Stimulated activated naive CD8-positive, alpha-beta T cell treated with anti-CD3 and anti-CD28 coated beads, Interleukin-15, Interleukin-2, amounts not matched to agents 100 U/mL and 50 U/mL, for 24 hours (primary cell): ENCODE measurements at regions not wholly inside any gene's neighbourhood (a gene's known extent, or its start where the extent isn't known, plus 50 kb on each side); places are given as distances from the start of the nearest gene placed in this dataset.
"Not testable (repeated sequence)": the region's sequence is repeated elsewhere in the genome, so short reads cannot be mapped to it uniquely, and the experiment has no call there.

ENCODE experiments used
- ATAC-seq: fragments of 150-1000 bp; cut with Tn5 transposase; one replicate; pipeline ENCODE4 v1.10.0; 2021
- DNase-seq: peaks from one replicate; pipeline ENCODE4 v3.0.0; 2021

- not testable (repeated sequence) for DNase-seq, ATAC-seq
These were observed 63.8 kb downstream of the PLXNA1 start for GRCh38 chr3:127046690-127047089.

- ATAC-seq: no peak
- DNase-seq: no peak
These were observed 66.5 kb downstream of the PLXNA1 start for GRCh38 chr3:127049393-127049792.

DNA sequence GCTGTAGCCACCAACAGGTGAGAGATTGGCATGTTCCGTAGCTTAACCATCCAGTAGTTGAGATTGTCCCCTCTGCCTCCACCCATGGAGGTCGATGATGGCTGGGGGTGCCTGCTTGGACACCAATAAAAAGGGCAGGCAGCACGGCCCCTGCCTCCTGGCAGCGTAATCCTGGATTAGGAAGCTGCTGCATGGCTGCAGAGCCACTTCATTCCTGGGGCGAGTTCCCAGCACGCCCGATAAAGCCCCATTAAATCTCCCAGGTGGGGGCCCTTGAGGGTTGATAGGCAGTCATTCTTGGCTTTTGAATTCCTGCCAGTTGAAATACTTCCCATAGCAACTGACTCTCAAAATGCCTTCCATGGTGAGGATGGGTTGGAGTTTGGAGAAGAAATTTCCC lies 67.8 kb downstream of the PLXNA1 start:
- no peak for DNase-seq
- ATAC-seq: no peak

GRCh38 chr3:127052121-127052561 lies 69.2 kb downstream of the PLXNA1 start:
- ATAC-seq (peak; percentile 9), DNase-seq (no peak)

DNA sequence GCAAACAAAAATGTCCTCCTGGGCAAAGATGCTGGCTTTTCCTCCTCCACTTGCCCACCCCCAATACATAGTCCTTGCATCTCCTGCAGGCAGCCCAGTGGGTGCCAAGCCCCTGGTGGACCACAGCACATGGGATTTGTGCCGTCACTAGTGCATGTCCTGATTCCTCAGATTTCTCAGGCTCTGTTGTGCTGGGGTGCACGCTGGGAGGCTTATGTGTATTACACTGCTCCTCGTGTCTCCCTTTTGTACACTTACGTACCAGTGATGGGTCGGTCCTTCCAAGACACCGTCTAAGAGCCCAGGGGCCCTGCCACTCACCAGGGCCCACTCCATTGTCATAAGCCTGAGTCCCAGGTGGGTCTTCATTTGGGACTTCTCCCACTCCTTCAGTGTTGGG lies 70.1 kb downstream of the PLXNA1 start:
- DNase-seq (no peak), ATAC-seq (no peak)

GRCh38 chr3:127053450-127053849 lies 70.5 kb downstream of the PLXNA1 start:
- no peak for DNase-seq
- no peak for ATAC-seq

- ATAC-seq (no peak), DNase-seq (no peak)
These were observed 71.1 kb downstream of the PLXNA1 start for GRCh38 chr3:127053979-127054378.

DNA sequence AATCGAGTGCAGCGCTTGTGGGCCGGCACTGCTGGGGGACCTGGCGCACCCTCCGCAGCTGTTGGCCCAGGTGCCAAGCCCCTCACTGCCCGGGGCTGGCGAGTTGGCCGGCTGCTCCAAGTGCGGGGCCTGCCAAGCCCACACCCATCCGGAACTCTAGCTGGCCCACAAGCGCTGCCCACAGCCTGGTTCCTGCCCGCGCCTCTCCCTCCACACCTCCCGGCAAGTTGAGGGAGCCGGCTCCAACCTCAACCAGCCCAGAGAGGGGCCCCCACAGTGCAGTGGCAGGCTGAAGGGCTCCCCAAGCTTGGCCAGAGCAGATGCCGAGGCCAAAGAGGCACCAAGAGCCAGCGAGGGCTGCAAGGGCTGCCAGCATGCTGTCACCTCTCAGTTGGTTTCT lies 73.4 kb downstream of the PLXNA1 start:
- no peak for ATAC-seq

GRCh38 chr3:127056976-127057375 lies 74.1 kb downstream of the PLXNA1 start:
- no peak for ATAC-seq
- no peak for DNase-seq

More for the DNA sequence above, 73.4 kb downstream of the PLXNA1 start:
- no peak for DNase-seq

- ATAC-seq: no peak
- no peak for DNase-seq
These were observed 76.2 kb downstream of the PLXNA1 start for GRCh38 chr3:127059072-127059471.

DNA sequence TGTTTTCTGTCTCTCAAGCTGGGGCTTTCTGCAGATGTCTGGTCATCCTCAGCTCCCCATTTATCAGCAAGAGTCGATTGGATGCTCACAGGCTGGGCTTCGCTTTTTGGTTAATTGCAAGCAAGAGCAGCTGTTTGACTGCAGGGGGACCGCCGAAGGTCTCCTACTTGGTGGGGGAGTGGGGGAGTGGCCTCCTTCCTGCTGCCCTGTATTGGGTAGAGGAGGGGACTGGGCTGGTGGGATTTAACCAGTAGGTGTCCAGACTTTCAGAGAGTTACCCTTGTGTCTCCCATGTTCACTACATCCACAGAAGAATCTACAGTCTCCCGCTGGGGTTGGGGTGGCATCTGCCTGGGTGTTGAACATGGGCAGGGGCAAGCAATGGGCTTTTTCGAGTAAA lies 78.7 kb downstream of the PLXNA1 start:
- DNase-seq (no peak), ATAC-seq (no peak)

GRCh38 chr3:127062926-127063325 lies 80.0 kb downstream of the PLXNA1 start:
- ATAC-seq (no peak), DNase-seq (no peak)

GRCh38 chr3:127063916-127064315 lies 81.0 kb downstream of the PLXNA1 start:
- ATAC-seq (no peak), DNase-seq (no peak)

- ATAC-seq (no peak), DNase-seq (no peak)
These were observed 81.6 kb downstream of the PLXNA1 start for GRCh38 chr3:127064391-127065137.

DNA sequence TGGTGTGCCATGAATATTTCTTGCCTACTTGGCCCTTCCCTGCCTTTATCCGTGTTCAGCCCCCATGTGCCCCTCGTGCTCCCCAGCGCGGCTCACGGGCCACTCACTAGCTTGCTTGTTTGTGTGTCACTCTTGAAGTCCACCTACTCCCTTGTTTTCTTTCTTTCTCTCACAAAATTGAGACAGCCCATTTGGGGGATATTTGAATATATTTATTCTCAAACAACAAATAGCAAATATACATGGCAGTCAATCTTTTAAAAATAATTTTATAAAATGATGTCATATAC lies 82.2 kb downstream of the PLXNA1 start:
- DNase-seq: no peak
- no peak for ATAC-seq

DNA sequence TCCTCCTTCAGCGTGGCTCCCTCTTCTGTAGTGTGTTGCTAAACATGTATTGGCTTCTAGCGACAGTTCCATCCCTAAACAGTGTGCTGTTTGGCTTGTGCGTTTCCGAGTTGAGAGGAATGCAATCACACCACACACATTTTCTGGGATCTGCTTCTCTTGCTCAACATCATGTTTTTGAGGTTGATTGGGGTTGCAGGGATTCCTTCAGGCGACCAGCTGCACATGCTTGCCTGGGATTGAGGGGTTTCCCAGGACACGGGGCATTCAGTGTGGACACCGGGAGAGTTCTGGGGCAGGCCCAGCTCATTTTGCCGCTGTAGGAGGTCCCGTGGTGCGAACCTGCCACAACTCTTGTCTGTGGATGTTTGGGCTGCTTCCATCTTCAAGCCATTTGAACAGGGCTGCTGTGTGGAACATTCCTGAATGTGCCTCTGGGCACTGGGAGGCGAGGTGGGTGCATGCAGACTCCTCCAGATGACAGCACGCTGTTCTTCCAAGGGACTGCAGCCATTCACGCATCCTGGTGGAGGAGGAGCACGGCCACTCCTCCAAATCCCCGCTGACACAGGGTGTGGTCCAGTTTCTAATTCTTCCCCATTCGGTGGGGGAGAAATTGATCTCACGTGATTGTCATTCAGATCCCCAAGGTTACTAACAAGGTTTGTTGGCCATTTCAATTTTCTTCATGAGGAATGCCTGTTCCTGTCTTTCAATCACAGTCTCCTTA lies 82.8 kb downstream of the PLXNA1 start:
- DNase-seq: no peak
- ATAC-seq: no peak

DNA sequence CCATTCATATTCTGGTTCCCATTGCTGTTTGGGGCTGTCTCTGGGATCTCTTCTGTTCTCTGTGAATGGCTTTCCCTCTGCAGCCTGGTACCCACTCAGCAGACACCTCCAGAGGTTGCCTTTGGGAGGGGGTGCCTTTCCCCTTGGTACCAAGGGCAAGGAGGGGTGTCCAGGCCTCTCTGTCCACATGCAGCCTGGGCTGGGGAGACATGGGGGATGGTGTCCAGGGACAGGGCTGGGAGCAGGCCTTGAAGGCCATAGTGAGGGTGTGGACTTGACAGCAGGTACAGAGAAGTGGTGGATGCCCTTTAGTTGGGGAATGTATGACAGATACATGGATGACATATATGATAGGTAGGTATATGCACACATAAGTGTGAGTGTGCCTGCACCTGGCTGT lies 83.7 kb downstream of the PLXNA1 start:
- no peak for ATAC-seq

DNA sequence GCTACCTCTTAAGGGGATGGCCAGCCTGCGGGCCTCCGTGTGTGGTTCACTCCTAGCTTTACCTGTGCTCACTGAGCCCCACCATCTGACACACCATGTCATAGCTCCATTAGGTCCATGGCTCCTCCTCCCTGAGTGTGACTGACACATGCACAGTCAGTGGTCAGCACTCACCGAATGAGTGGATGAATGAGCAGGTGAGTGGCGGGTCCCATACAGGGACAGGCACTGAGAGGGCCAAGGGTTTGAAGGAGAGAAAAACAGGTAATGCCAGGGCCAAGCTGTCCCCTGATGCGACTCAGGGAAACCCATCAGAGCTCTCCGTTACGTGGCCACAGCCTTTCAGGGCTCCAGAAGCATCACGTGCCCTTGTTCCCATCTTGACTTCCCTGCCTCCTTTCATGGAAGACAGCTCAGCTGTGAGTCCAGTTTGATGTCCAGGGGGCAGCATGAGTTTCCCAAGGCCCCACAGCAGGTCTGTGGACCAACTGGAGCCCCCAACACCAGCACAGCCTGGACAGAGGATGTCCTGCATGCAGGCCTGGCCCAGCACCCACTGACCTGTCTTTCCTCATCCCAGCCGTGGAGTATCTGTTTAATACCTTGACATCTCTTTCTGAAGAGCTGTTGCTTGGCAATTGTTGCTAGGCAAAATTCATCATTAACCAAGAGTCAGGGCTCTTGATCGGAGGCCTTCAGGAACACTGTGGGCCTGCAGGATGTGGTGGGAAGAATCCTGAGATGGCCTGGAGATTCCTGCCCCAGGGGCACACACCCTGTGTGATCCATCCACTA lies 84.4 kb downstream of the PLXNA1 start:
- DNase-seq: no peak
- ATAC-seq: no peak

More for the DNA sequence above, 83.7 kb downstream of the PLXNA1 start:
- DNase-seq: no peak

DNA sequence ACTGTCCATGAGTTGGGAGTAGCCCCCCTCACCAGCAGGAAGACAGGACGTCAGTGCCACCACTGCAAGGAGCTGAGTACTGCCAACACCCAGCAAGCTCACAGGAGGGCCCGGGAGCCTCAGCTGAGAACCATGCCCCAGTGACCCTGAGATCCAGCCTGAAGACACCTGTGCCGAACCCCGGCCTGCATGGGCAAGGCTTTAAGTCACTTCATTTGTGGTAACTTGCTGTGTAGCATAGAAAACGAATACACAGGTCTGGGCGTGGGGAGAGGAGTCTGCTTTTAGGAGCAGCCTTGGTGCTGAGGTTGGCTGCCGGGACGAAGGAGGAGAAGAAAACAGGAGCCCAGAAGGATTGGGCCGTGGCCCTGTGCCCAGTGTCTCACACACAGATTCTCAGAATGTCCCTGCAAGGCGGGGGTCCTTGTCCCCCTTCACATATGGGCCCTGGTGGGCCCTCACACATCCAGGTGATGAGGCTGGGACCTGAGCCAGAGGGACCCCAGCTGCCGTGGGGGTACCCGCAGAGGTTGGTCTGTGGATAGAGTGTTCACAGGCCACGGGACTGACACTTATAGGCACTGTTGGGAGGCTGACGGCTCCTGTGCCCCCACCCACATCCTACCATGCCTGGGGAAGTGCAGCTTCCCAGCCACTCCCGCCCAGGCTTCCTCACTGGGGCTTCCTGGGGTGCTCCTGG lies 85.3 kb downstream of the PLXNA1 start:
- DNase-seq (no peak), ATAC-seq (no peak)

DNA sequence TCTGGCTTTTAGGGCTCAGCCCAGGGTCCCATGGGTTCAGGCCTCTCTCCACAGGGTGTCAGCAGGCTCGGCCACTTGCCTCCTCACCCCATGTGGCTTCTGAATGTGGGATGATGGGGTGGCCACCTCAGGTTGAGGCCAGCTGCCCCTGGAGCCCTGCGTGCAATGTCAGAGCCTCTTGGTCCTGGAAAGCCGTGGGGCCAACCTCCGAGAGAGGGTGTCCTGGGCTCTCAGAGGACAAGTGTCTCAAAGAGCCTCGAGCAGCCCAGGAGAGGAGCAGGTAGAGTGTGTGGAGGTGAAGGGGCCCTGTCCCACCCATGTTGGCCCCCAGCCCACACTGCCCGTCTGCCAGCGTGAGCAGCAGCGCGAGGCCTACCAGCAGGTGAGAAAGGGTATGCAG lies 86.0 kb downstream of the PLXNA1 start:
- no peak for ATAC-seq
- DNase-seq: no peak

- DNase-seq (no peak), ATAC-seq (no peak)
These were observed 87.0 kb downstream of the PLXNA1 start for GRCh38 chr3:127069814-127070440.

DNA sequence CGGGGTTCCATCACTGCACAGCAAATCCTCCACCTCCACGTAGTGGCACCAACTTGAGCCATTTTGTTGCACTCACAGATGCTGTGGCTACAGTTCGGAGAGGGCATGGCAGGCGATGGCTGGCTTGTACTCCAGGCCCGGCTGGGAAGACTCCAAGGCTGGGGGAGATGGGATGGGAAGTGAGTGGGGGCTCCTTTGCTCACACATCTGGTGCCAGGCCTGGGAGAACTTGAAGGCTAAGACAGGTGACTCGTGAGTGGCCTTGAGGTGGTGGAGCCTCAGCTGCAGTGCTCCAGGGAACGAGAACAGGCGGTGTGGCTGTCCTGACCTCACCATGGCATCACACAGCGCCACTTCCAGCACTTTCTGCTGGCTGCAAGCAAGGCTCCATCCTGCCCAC lies 87.9 kb downstream of the PLXNA1 start:
- DNase-seq (no peak), ATAC-seq (no peak)
